ENCODE measurements at regions not wholly inside any gene's neighbourhood (a gene's known extent, or its start where the extent isn't known, plus 50 kb on each side); places are given as distances from the start of the nearest gene placed in this dataset.
"Not testable (repeated sequence)": the region's sequence is repeated elsewhere in the genome, so short reads cannot be mapped to it uniquely, and the experiment has no call there.

DNA sequence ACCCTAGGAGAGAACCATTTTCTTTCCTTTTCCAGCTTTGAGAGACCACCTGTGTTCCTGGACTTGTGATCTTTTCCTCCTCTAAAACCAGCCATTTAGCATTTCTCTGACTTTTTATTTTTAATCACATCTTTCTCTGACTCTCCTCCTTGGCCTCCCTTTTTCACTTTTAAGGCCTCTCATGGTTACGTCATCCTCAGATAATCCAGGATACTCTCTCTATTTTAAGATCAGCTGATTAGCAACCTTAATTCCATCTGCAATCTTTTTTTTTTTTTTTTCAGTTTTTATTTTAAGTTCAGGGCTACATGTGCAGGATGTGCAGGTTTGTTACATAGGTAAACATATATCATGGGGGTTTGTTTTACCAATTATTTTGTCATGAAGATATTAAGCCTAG lies 54.0 kb downstream of the RFPL4B start:
- H3K4me1 ChIP-seq (ENCODE audit: insufficient read depth, low read length): no peaks in the 10 kb centered on the region
- no peaks in the 10 kb centered on the region for H3K27me3 ChIP-seq (ENCODE audit: insufficient read depth, low read length)
- no peaks in the 10 kb centered on the region for H3K9me3 ChIP-seq (ENCODE audit: low read depth, low read length)
- no peak overlapping the region for H3K4me3 ChIP-seq (ENCODE audit: low read length)

DNA sequence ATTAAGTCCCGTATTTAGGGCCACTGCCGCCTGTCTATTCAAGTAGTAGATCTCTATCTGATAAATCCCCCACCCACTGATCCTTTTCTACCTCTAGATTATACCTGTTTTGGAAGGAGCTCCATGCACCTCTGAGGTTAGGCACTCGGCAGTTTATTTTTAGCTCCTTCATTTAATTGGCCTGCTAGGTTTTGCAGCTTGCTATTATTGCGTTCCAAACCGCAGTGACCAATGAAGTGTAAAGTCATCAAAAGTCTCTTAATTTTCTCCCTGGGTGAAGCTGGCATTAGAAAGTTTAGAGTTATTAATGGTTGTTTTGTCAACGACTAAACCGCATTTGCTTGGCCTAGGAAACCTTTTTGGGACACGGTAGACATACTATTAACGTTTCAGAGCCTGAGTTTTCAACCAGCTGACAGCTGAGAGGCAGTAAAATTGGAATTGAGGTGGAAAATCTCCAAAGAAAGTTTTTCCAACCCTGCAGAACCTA lies 60.0 kb downstream of the RFPL4B start:
- Histone ChIP-seq H3K4me1 (ENCODE audit: insufficient read depth, low read length) (no peaks in the 10 kb centered on the region), H3K27me3 (ENCODE audit: insufficient read depth, low read length) (no peaks in the 10 kb centered on the region), H3K4me3 (ENCODE audit: low read length) (no peak overlapping the region), H3K9me3 (ENCODE audit: low read depth, low read length) (no peaks in the 10 kb centered on the region)

DNA sequence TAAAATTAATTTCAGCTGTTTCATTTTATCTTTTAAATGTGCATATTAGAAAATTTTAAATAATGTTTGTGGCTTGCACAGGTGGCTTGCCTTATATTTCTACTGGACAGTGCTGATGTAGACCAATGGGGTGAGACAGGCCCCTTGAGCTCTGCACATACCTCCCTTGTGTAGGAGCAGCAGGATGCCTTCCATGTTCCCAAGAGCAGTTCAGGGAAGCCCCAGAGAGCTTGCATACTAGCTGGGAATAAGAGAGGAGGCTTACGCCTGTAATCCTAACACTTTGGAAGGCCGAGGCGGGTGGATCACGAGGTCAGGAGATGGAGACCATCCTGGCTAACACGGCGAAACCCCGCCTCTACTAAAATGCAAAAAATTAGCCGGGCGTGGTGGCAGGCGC lies 61.4 kb downstream of the RFPL4B start:
- no peak overlapping the region for H3K4me3 ChIP-seq (ENCODE audit: low read length)
- H3K4me1 ChIP-seq (ENCODE audit: insufficient read depth, low read length): no peaks in the 10 kb centered on the region
- no peaks in the 10 kb centered on the region for H3K27me3 ChIP-seq (ENCODE audit: insufficient read depth, low read length)
- H3K9me3 ChIP-seq (ENCODE audit: low read depth, low read length): no peaks in the 10 kb centered on the region

DNA sequence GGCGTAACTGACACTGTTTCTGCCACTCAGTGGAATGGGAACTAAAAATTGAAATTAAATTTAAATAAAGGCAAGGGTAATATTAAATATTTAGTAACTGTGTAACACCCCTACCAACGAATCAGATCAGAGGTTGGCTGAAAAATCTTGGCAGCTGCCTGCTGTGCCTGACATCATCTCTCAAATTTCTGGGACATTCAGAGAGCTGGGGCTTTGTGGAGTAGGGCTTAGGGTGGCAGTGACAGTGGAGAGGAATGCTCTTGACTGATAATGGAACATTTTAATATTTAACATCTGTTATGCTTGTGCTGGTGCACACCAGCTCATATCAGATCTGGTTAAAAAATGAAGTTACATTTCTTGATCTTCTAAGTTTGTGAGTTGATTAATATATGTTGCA lies 62.2 kb downstream of the RFPL4B start:
- Histone ChIP-seq H3K27me3 (ENCODE audit: insufficient read depth, low read length) (peaks cover 5% of the 10 kb centered on the region), H3K9me3 (ENCODE audit: low read depth, low read length) (no peaks in the 10 kb centered on the region)

DNA sequence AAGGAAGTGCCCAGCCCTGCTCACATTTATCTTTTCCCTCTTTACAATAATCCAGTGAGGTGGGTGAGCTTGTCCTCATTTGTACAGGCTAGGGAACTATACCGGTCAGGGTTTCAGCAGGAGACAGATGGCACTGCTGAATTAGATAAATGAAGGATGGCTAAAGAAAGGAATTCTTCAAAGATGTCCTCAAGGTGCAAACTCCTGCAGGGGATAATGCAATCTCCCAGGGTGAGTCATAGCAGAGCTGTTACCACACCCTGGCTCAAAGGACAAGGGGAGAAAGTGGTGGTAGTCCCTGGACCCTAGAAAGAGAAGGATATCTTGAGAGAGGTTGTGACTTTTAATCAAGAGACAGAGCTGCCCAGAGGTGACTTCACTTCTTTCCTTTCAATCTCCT lies 66.7 kb downstream of the RFPL4B start:
- no peaks in the 10 kb centered on the region for H3K9me3 ChIP-seq (ENCODE audit: low read depth, low read length)
- no peak overlapping the region for H3K4me3 ChIP-seq (ENCODE audit: low read length)
- no peaks in the 10 kb centered on the region for H3K4me1 ChIP-seq (ENCODE audit: insufficient read depth, low read length)
- H3K27me3 ChIP-seq (ENCODE audit: insufficient read depth, low read length): peaks cover 5% of the 10 kb centered on the region

More for the DNA sequence above, 62.2 kb downstream of the RFPL4B start:
- Histone ChIP-seq H3K4me3 (ENCODE audit: low read length) (no peak overlapping the region), H3K4me1 (ENCODE audit: insufficient read depth, low read length) (no peaks in the 10 kb centered on the region)

DNA sequence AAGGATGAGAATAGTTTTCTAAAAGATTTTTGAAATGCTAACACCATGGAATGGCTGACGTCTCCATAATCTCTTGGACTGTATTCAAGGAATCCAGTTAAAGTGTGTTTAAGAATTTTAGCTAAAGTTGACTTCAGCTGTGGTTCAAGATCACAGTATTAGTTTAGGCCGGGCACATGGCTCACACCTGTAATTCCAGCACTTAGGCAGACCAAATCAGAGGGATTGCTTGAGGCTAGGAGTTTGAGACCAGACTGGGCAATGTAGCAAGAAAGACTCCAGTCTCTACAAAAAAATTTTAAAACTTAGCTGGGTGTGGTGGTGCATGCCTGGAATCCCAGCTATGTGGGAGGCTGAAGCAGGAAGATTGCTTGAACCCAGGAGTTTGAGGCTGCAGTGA lies 68.2 kb downstream of the RFPL4B start:
- Histone ChIP-seq H3K4me3 (ENCODE audit: low read length) (no peak overlapping the region), H3K27me3 (ENCODE audit: insufficient read depth, low read length) (peaks cover 5% of the 10 kb centered on the region), H3K4me1 (ENCODE audit: insufficient read depth, low read length) (no peaks in the 10 kb centered on the region), H3K9me3 (ENCODE audit: low read depth, low read length) (no peaks in the 10 kb centered on the region)

DNA sequence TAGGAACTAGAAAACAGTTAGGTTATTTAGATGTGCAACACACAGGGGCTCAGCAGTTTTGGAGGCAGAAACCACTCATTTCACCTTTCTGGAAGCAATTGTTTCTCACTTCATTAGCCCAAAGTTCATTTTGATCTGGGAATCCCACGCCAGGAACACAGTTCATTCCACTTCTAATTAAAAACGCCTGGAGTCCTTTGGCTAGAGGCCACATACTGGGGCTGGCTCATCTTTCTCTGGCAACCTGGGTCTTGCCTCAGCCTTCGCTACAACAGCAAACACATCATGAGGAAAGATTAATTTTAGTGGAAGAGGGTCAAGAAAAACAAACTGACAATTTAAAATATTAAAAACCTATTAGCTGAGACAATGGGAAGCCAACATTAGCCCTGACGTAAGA lies 69.7 kb downstream of the RFPL4B start:
- H3K9me3 ChIP-seq (ENCODE audit: low read depth, low read length): no peaks in the 10 kb centered on the region
- H3K4me1 ChIP-seq (ENCODE audit: insufficient read depth, low read length): no peaks in the 10 kb centered on the region
- no peak overlapping the region for H3K4me3 ChIP-seq (ENCODE audit: low read length)
- peaks cover 5% of the 10 kb centered on the region for H3K27me3 ChIP-seq (ENCODE audit: insufficient read depth, low read length)

DNA sequence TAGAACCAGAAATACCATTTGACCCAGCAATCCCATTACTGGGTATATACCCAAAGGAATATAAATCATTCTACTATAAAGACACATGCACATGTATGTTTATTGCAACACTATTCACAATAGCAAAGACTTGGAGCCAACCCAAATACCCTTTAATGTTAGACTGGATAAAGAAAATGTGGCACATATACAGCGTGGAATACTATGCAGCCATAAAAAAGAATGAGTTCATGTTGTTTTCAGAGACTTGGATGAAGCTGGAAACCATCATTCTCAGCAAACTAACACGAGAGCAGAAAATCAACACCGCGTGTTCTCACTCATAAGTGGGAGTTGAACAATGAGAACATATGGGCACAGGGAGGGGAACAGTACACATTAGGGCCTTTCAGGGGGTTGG lies 79.9 kb downstream of the RFPL4B start:
- not testable (repeated sequence) for H3K9me3 ChIP-seq (ENCODE audit: low read depth, low read length); H3K4me3 ChIP-seq (ENCODE audit: low read length); H3K4me1 ChIP-seq (ENCODE audit: insufficient read depth, low read length); H3K27me3 ChIP-seq (ENCODE audit: insufficient read depth, low read length)

DNA sequence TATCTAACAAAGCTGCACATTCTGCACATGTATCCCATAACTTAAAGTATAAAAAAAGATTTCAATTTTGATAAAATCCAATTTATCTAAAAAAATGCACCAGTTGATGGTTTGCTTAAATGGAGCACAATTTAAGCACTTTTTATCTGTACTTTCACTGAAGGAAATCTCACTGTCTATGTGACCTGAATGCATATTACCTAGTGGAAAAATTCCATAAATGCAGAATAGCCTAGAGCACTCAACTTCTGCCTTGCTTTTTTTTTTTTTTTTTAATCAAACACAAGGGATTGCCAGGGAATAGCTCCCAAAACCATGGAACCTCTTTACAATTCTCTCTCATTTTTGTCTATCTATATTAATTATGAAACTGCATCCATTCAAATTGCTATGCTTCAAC lies 80.4 kb downstream of the RFPL4B start:
- Histone ChIP-seq H3K9me3 (ENCODE audit: low read depth, low read length) (no peaks in the 10 kb centered on the region), H3K4me3 (ENCODE audit: low read length) (no peak overlapping the region), H3K4me1 (ENCODE audit: insufficient read depth, low read length) (no peaks in the 10 kb centered on the region), H3K27me3 (ENCODE audit: insufficient read depth, low read length) (no peaks in the 10 kb centered on the region)

DNA sequence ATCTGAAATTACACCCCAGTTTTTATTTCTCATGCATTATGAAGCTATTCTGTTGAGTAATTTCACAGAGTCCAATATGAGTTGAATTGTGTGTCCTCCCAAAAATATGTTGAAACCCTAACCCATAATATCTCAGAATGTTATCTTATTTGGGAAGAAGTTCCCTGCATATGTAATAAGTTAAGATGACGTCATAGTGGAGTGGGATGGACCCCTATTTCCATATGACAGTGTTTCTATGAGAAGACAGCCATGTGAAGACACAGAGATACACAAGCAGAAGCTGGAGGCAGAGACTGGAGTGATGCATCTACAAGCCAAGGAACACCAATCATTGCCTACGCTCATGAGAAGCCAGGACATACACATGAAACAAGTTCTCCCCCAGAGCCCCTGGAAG lies 81.3 kb downstream of the RFPL4B start:
- no peaks in the 10 kb centered on the region for H3K27me3 ChIP-seq (ENCODE audit: insufficient read depth, low read length)

DNA sequence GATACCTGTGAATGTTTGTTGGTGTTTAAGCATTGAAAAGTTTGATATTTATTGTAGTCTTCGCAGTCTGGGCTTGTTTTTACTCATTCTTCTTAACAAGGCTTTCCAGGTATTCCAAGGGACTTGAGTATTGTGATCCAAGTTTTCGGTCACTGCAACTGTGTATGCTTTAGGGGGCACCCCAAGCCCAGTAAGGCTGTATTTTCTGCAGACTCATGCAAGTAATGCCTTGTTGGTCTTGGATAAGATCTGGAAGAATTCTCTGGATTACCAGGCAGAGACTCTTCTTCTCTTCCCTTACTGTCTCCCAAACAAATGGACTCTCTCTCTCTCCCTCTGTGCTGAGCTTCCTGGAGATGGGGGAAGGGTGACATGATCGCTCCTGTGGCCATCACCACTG lies 82.1 kb downstream of the RFPL4B start:
- Histone ChIP-seq H3K27me3 (ENCODE audit: insufficient read depth, low read length) (no peaks in the 10 kb centered on the region), H3K4me3 (ENCODE audit: low read length) (no peak overlapping the region), H3K9me3 (ENCODE audit: low read depth, low read length) (no peaks in the 10 kb centered on the region), H3K4me1 (ENCODE audit: insufficient read depth, low read length) (no peaks in the 10 kb centered on the region)

More for the DNA sequence above, 81.3 kb downstream of the RFPL4B start:
- no peaks in the 10 kb centered on the region for H3K9me3 ChIP-seq (ENCODE audit: low read depth, low read length)
- no peaks in the 10 kb centered on the region for H3K4me1 ChIP-seq (ENCODE audit: insufficient read depth, low read length)
- H3K4me3 ChIP-seq (ENCODE audit: low read length): no peak overlapping the region

DNA sequence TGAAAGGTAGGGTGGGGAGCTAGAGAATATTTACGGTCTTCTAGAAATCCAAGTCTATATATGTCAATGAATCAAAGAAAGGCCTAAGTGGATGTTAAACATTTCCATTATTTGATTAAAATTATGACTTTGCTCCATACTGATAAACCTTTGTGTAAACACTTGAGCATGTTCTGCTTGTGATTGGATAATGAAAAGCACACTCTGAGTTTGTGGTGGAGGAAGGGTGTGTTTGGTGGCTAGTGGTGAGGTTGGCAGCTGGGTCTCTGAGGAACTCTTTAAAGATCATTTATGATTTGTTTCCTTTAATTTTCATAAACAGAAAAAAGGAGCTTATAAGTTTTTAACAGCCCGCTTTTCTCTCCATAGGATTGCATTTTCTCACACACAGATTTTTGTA lies 84.7 kb downstream of the RFPL4B start:
- Histone ChIP-seq H3K9me3 (ENCODE audit: low read depth, low read length) (no peaks in the 10 kb centered on the region), H3K4me3 (ENCODE audit: low read length) (no peak overlapping the region), H3K27me3 (ENCODE audit: insufficient read depth, low read length) (no peaks in the 10 kb centered on the region), H3K4me1 (ENCODE audit: insufficient read depth, low read length) (no peaks in the 10 kb centered on the region)

DNA sequence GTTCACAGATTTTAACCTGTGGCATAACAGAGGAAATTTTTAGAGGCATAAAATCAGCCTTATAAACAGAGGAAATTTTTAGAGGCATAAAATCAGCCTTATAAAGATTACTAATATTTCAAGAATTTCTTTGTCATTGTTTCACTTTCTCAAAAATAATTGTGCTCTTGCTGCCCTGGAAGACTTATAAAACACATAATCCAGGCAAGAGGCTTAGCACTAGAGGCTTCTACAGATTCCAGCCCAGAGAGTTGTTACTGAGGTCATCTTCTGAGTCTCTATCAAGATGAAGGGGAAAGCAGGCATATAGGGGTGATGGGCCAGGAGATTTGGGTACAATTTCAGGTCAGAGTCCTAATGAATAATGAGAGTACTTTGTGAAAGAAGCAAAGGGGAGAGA lies 85.7 kb downstream of the RFPL4B start:
- no peaks in the 10 kb centered on the region for H3K4me1 ChIP-seq (ENCODE audit: insufficient read depth, low read length)
- H3K4me3 ChIP-seq (ENCODE audit: low read length): no peak overlapping the region
- H3K9me3 ChIP-seq (ENCODE audit: low read depth, low read length): no peaks in the 10 kb centered on the region
- no peaks in the 10 kb centered on the region for H3K27me3 ChIP-seq (ENCODE audit: insufficient read depth, low read length)

DNA sequence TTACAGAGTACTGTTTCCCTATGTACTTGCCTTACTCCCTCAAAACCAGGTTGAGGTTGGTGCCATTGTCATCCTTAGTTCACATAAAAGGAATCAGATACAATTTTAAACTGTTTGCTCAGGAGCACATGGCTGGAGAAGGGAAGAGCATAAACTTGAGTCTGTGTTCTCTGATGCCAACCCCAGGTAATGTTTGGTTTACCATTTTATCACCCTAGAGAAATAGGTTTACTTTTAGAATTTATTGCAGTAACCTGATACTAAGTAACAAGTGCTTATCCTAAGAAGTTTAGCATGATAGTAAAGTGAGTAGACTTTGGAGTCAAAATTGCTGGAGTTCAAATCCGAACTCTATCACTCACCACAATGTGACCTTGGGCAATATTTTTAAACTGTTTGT lies 86.3 kb downstream of the RFPL4B start:
- H3K9me3 ChIP-seq (ENCODE audit: low read depth, low read length): no peaks in the 10 kb centered on the region
- H3K4me1 ChIP-seq (ENCODE audit: insufficient read depth, low read length): no peaks in the 10 kb centered on the region
- H3K4me3 ChIP-seq (ENCODE audit: low read length): no peak overlapping the region
- no peaks in the 10 kb centered on the region for H3K27me3 ChIP-seq (ENCODE audit: insufficient read depth, low read length)

DNA sequence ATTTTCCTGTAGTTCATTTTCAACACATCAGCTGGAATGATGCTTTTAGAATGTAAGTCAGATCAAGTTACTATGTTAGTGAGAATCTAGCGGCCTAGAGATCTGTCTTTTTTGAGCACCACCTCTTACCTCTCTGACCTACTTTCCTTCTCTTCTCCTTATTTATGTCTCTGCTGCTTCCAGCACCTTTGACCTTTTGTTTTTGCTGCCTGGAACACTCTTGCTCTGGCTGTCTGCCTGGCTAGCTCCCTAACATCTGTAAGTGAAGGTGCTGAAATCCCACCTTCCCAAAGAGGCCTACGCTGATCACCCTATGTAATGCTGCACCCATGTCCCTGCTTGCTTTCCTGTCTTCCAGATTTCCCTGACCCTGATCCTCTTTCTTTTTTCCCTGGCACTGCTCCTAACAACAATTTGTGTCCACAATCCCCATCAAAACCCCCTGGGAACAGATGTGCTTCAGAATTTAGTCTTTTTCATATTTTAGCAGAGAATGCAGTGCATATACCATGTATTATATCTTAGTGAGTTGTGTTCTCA lies 87.8 kb downstream of the RFPL4B start:
- H3K9me3 ChIP-seq (ENCODE audit: low read depth, low read length): no peaks in the 10 kb centered on the region
- no peaks in the 10 kb centered on the region for H3K27me3 ChIP-seq (ENCODE audit: insufficient read depth, low read length)
- no peaks in the 10 kb centered on the region for H3K4me1 ChIP-seq (ENCODE audit: insufficient read depth, low read length)
- no peak overlapping the region for H3K4me3 ChIP-seq (ENCODE audit: low read length)

DNA sequence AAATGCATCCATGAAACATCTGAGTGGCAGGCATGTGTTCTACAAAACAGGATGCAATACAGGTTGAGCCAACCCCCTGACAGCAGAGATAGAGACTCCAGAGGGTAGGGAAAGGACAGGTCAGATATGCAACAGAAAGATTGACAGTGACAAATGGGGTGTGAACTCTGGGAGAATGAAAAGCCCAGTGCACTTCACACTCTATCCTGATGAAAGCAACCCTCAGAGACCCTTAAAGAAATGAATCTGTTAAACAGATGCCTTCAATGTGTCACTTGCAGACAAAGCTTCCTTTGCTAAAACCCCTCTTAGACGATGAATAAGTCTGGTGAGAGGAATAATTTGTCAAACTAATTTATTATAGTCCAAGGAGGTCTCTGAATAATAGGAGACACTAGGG lies 89.9 kb downstream of the RFPL4B start:
- Histone ChIP-seq H3K27me3 (ENCODE audit: insufficient read depth, low read length) (no peaks in the 10 kb centered on the region), H3K9me3 (ENCODE audit: low read depth, low read length) (no peaks in the 10 kb centered on the region), H3K4me1 (ENCODE audit: insufficient read depth, low read length) (no peaks in the 10 kb centered on the region), H3K4me3 (ENCODE audit: low read length) (no peak overlapping the region)
